HL-60 (cell line): ENCODE measurements at regions not wholly inside any gene's neighbourhood (a gene's known extent, or its start where the extent isn't known, plus 50 kb on each side); places are given as distances from the start of the nearest gene placed in this dataset.

Experiments used
- GABPA ChIP-seq: IDR thresholded peaks from 2 replicates; pipeline ENCODE4 v1.6.1; 2012; ENCODE audit warnings: low read depth
- POLR2AphosphoS5 ChIP-seq: IDR thresholded peaks from 2 replicates; pipeline ENCODE4 v1.6.1; 2012; ENCODE audit warnings: low read depth
- SPI1 ChIP-seq: IDR thresholded peaks from 2 replicates; pipeline ENCODE4 v1.6.1; 2012; ENCODE audit warnings: low read depth, mild to moderate bottlenecking, borderline replicate concordance
- TF ChIP-seq, protein P1 (sequence below): IDR thresholded peaks from 2 replicates; pipeline ENCODE4 v1.6.1; 2012; ENCODE audit warnings: low read depth; ENCODE audit not compliant: insufficient replicate concordance
- TF ChIP-seq, protein P2 (sequence below): IDR thresholded peaks from one replicate; pipeline ENCODE4 v1.5.1; 2011; ENCODE audit warnings: low read length, control low read depth, inconsistent platforms; ENCODE audit not compliant: insufficient read depth

DNA sequence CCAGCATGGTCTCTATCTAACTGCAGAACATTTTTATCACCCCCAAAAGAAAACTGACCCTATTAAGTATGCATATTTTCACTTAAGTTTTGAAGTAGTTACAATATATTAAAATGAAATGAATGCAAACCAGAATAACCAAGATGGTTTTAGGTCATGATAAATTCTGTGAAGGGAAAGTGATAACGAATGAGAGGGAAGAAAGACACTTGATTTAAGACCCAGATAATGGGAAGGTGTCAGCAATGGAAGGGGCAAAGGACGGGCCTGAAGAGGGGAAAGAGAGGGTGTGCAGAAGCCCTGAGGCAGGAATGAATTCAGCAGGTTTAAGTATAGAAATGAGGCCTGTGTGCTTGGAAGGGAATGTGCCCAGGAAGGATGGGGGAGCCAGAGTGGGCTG lies 61.1 kb upstream of the IGFBP3 start:
- TF ChIP-seq, protein P1, sequence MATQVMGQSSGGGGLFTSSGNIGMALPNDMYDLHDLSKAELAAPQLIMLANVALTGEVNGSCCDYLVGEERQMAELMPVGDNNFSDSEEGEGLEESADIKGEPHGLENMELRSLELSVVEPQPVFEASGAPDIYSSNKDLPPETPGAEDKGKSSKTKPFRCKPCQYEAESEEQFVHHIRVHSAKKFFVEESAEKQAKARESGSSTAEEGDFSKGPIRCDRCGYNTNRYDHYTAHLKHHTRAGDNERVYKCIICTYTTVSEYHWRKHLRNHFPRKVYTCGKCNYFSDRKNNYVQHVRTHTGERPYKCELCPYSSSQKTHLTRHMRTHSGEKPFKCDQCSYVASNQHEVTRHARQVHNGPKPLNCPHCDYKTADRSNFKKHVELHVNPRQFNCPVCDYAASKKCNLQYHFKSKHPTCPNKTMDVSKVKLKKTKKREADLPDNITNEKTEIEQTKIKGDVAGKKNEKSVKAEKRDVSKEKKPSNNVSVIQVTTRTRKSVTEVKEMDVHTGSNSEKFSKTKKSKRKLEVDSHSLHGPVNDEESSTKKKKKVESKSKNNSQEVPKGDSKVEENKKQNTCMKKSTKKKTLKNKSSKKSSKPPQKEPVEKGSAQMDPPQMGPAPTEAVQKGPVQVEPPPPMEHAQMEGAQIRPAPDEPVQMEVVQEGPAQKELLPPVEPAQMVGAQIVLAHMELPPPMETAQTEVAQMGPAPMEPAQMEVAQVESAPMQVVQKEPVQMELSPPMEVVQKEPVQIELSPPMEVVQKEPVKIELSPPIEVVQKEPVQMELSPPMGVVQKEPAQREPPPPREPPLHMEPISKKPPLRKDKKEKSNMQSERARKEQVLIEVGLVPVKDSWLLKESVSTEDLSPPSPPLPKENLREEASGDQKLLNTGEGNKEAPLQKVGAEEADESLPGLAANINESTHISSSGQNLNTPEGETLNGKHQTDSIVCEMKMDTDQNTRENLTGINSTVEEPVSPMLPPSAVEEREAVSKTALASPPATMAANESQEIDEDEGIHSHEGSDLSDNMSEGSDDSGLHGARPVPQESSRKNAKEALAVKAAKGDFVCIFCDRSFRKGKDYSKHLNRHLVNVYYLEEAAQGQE, result no peak
- TF ChIP-seq GABPA (no peak), POLR2AphosphoS5 (no peak), SPI1 (no peak)
- TF ChIP-seq, protein P2, sequence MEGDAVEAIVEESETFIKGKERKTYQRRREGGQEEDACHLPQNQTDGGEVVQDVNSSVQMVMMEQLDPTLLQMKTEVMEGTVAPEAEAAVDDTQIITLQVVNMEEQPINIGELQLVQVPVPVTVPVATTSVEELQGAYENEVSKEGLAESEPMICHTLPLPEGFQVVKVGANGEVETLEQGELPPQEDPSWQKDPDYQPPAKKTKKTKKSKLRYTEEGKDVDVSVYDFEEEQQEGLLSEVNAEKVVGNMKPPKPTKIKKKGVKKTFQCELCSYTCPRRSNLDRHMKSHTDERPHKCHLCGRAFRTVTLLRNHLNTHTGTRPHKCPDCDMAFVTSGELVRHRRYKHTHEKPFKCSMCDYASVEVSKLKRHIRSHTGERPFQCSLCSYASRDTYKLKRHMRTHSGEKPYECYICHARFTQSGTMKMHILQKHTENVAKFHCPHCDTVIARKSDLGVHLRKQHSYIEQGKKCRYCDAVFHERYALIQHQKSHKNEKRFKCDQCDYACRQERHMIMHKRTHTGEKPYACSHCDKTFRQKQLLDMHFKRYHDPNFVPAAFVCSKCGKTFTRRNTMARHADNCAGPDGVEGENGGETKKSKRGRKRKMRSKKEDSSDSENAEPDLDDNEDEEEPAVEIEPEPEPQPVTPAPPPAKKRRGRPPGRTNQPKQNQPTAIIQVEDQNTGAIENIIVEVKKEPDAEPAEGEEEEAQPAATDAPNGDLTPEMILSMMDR, result no peak
